ENCODE measurements at regions not wholly inside any gene's neighbourhood (a gene's known extent, or its start where the extent isn't known, plus 50 kb on each side); places are given as distances from the start of the nearest gene placed in this dataset.
"Not testable (repeated sequence)": the region's sequence is repeated elsewhere in the genome, so short reads cannot be mapped to it uniquely, and the experiment has no call there.

DNA sequence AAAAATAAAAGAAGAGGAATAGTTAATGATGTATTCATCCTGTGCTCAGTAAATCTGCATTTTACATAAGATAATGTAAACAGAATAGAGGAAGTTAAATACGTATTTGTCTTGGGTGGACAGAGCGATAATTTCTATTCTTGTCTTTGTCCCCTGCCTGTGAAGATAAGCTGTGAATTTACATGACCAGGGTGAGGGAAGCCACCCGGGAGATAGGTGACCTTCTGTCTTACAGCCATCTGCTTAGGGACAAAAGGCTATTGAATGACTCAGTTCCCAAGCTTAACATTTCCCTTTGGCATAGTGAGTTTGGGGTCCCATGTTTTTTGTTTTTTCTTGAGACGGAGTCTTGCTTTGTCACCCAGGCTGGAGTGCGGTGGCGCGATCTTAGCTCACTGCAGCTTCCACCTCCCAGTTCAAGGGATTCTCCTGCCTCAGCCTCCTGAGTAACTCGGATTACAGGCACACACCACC, 88.7 kb upstream of the KCTD7 start:
- DNase-seq = no peak

- DNase-seq = no peak
Observed at GRCh38 chr7:66542049-66542448, 86.6 kb upstream of the KCTD7 start.

DNA sequence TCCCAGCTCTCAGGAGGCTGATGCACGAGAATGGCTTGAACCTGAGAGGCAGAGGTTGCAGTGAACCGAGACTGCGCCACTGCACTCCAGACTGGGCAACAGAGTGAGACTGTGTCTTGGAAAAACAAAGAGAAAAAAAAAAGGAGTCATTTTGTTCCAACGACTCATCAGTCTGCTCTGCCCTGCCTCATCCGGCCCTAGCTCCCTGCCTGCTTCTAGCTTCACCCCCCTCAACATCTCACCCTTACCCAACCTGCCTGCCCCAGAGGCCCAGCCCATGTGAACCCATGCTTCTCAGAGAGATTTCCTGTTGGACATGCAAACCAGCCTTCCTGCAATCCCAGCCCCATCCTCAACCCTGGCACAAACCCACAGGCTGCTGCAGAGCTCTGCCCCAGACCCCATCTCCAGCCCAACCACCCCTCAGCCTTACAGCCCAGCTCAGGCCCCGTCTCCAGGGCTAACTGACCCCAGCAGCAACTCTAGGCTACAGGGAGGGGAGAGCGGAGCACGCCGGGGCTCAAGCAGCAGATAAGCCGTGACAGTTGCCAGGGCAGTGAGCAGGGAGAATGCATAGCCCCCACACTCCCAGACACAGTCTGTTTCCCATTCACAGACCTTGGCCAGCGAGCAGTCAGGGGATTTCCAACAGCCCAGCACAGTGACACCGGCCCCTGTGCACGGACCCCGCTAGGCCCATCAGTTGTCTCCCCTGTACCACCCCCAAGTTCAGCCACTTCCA, 86.0 kb upstream of the KCTD7 start:
- DNase-seq = no peak

- DNase-seq = no peak
Observed at GRCh38 chr7:66549466-66549865, 79.2 kb upstream of the KCTD7 start.

- no peak for DNase-seq
Observed at GRCh38 chr7:66553001-66553400, 75.7 kb upstream of the KCTD7 start.

DNA sequence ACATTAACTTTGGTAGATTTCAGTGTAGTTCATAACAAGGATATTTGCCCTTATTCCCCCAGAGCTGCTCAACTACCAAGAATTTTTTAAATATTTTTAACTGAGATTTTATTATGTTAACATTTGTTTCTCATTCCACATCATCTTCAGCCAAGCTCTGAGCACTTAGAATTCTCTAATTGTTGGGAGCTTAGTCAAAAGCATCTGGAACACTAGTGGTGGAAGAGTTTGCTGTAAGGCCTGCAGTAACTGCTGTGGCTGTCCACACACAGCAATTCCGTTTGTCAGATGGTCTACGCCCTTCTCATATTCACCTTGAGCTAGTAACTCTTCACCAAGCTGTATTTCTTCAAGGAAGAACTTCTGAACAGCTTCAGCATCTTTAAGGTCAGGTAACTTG, 75.0 kb upstream of the KCTD7 start:
- not testable (repeated sequence) for DNase-seq

GRCh38 chr7:66554291-66554690, 74.4 kb upstream of the KCTD7 start:
- DNase-seq = not testable (repeated sequence)

DNA sequence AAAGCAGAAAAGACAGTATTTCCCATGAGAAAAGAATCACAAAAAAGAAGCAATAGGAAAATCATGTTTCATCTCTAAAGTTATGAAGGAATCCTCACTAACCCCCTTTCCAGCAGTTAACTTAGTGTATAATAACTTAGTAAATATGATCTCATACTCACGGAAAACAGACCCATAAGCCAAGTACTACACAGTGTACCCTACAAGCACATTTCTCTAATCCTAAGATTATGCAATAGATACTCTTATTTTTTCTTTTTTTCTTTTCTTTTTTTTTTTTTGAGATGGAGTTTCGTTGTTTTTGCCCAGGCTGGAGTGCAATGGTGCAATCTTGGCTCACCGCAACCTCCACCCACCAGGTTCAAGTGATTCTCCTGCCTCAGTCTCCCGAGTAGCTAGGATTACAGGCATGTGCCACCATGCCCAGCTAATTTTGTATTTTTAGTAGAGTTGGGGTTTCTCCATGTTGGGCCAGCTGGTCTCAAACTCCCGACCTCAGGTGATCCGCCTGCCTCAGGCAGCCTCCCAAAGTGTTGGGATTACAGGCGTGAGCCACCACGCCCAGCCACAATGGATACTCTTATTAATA, 73.7 kb upstream of the KCTD7 start:
- not testable (repeated sequence) for DNase-seq

GRCh38 chr7:66556177-66556548, 72.5 kb upstream of the KCTD7 start:
- no peak for DNase-seq

DNA sequence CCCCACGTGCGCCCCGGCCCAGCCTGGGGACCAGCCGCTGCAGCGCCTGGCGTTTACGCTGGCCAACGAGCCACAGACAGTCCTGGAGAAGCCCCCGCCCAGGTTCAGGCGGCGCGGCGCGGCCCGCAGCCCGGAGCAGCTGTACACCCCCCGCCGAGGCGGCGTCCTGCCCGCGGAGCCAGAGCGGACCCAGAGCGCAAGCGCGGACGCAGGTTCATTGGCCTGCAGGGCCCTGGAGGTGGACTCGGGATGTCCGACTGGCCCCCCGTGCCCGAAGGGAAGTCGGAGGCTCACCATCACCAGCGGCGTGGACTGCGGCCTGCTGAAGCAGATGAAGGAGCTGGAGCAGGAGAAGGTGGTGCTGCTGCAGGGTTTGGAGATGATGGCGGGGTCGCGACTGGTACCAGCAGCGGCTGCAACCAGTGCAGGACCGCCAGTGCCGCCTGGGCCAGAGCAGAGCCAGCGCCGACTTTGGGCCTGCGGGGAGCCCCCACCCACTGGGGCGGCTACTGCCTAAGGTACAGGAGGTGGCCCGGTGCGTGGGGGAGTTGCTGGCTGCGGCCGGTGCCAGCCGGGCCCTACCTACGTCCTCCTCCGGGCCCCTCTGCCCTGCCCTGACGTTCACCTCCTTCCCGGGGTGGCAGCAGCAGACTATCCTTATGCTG, 72.0 kb upstream of the KCTD7 start:
- no peak for DNase-seq

GRCh38 chr7:66557214-66558200, 71.2 kb upstream of the KCTD7 start:
- DNase-seq = peak; percentile 32

DNA sequence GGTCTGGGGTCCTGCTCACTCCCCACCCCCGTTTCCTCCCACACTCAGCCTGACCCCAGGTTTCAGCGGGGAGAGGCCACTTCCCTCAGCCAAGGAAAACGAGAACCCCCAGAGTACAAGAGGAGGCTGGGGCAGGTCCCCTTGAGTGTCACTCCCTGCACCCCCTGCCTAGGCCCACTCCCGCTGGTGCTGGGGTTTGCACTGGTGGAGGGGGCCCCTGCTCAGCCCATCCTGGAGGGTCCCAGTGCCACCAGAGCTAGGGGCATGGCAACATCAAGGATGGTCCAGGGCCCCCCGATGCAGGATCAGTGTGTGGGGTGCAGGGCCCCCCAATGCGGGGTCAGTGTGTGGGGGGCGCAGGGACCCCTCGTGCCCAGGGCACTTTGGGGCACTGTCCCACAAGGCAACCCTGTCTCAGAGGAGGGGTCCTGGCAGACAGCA, 70.5 kb upstream of the KCTD7 start:
- DNase-seq = no peak

DNA sequence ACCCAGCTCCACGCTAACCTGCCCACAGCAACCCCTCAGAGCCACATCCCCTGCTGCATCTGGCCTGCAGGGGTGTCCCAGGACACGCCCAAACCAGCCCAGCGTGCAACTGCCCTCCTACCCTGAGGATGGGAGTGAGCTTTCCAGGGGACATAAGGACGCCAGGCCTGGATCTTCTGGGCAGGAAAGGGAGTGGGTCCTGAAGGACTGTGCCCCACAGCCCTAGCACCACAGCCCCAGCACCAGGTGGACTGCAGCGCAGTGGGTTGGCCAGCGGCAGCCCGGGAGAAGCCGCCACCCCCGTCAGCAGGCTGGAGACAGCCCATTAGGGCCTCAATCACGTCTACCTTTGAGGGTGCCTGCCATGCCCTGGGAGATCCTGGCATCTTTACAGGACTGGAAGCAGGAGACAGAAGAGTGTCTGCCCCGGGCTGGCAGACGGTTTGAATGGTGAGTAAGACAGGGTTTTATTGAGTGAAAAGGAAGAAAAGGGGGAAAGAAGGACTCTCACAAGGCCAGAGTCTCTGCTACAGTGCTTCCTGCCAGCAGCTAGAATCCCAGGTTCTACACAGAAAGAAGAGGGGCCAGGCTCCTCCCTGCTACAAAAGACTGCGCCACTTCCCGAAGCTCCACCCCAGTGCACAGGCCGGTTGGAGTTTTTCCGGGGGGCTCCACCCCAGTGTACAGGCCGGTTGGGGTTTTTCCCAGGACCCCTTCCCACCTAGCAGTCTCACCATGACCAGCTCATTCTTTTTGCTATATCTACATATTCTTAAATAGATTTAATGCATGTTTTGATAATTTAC, 69.8 kb upstream of the KCTD7 start:
- DNase-seq = no peak

DNA sequence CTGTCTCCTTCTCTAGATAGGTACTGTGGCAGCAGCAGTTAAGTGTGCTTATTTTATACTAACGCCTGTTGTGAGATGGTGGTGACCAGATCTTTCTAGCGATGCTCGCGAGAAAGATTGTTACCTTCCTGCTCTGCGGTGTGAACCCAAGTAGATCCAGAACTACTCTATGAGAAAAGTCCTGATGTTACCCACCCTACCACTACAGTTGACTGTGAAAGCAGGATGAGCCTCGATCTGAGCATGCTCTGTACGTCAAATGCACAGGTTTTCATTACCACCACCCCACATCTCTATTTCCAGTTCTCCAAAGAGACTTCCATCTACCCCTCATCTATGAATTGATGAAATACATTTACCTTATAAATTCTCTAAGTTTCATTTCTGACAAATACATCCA, 64.6 kb upstream of the KCTD7 start:
- DNase-seq = no peak

DNA sequence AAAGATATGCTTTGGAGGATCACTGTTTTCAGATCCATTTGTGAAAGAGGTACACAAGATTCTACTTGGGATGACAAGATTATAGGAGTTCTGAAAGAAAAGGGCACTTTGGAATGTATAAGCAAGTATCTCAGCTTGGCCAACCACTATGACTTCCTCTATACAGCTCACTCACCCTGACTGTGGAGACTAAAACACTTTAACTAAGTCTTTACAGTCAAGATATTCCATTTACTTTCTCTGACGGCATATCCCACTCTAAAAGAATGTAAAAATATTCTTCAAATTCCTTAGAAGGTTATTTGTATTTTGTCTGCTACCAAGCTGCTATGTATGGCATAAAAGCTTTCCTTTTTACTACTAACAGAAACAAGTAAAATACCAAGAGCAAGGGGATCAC, 58.5 kb upstream of the KCTD7 start:
- DNase-seq = not testable (repeated sequence)

DNA sequence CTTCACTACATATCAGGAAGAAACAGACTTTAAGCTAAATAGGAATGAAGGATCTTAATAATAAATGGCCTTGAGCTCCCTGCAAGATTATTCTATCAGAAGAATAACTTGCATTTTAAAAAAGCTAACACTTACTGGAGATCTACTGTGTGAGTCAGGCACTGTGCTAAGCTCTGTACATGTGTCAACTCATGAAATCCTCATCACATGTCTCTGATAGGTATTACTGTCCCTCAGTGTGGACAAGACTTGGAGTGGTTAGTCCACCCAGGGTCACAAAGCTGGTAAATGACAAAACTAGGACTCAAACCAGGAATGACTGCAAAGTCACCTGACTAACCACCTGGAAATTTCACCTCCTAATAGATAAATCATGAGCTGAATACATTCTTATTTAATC, 57.1 kb upstream of the KCTD7 start:
- no peak for DNase-seq

GRCh38 chr7:66573782-66574495, 54.7 kb upstream of the KCTD7 start:
- not testable (repeated sequence) for DNase-seq

DNA sequence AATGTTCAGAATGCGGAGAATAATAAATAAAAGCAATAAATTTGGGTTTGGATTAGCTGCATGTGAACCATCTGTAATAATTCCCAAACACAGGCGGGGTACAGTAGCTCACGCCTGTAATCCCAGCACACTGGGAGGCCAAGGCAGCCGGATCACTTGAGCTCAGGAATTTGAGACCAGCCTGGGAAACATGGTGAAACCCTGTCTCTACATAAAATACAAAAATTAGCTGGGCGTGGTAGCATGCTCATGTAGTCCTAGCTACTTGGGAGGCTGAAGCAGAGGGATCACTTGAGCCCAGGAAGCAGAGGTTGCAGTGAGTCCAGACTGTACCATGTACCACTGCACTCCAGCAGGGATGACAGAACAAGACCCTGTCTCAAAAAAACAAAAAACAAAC, 53.9 kb upstream of the KCTD7 start:
- DNase-seq = not testable (repeated sequence)

GRCh38 chr7:66575398-66575797, 53.3 kb upstream of the KCTD7 start:
- no peak for DNase-seq

GRCh38 chr7:66576646-66577045, 52.0 kb upstream of the KCTD7 start:
- DNase-seq = no peak
